ENCODE measurements at regions not wholly inside any gene's neighbourhood (a gene's known extent, or its start where the extent isn't known, plus 50 kb on each side); places are given as distances from the start of the nearest gene placed in this dataset.

DNA sequence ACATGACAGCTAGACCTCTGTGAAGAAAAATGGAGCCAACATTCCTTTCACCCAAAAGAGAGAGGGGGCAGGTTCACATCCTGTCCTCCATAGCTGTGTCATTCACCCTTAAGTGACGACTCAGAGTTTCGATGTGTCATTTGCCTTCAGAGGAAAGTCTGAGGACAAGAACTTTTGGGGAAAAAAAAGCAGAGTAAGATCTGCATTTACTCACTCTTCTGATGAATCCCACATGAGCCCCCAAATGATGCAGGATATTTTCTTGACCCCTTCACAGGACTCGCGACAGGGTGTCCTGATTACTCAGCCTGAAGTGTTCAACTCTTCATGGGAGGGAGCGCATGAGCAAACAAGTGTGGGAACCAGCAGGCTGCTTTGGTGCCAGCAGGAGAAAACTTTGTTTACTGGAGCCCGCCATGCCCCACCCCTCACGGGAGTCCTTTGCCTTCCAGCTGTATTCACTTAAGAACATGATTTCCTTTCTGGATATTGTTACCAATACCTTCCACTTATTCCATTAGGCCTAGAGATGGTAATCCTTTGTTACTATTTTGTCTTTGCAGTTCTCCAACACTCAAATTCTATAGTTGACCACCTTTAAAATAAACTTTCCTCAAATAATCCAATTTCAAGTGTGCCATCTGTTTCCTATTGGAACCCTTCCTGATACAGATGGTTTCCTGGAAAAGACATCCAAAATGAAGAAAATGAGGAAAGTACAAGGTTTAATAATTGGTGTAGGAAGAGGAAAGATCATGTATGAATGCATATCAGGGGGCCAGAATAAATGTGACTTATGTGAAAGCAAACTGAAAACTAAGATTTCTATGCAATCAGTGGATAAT lies 729.8 kb downstream of the FAM181B start:
- no peak for TF ChIP-seq CTCF (IDR thresholded peaks at IDR 0.05; ENCODE audit: low read depth, low read length, missing input control)
- no peak for TF ChIP-seq MAX (IDR thresholded peaks at IDR 0.05)
- TF ChIP-seq FOXA1 (IDR thresholded peaks at IDR 0.05) = no peak
- TF ChIP-seq, protein P1, sequence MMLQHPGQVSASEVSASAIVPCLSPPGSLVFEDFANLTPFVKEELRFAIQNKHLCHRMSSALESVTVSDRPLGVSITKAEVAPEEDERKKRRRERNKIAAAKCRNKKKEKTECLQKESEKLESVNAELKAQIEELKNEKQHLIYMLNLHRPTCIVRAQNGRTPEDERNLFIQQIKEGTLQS (IDR thresholded peaks at IDR 0.05) = no peak
- TF ChIP-seq, protein P2, sequence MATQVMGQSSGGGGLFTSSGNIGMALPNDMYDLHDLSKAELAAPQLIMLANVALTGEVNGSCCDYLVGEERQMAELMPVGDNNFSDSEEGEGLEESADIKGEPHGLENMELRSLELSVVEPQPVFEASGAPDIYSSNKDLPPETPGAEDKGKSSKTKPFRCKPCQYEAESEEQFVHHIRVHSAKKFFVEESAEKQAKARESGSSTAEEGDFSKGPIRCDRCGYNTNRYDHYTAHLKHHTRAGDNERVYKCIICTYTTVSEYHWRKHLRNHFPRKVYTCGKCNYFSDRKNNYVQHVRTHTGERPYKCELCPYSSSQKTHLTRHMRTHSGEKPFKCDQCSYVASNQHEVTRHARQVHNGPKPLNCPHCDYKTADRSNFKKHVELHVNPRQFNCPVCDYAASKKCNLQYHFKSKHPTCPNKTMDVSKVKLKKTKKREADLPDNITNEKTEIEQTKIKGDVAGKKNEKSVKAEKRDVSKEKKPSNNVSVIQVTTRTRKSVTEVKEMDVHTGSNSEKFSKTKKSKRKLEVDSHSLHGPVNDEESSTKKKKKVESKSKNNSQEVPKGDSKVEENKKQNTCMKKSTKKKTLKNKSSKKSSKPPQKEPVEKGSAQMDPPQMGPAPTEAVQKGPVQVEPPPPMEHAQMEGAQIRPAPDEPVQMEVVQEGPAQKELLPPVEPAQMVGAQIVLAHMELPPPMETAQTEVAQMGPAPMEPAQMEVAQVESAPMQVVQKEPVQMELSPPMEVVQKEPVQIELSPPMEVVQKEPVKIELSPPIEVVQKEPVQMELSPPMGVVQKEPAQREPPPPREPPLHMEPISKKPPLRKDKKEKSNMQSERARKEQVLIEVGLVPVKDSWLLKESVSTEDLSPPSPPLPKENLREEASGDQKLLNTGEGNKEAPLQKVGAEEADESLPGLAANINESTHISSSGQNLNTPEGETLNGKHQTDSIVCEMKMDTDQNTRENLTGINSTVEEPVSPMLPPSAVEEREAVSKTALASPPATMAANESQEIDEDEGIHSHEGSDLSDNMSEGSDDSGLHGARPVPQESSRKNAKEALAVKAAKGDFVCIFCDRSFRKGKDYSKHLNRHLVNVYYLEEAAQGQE (IDR thresholded peaks at IDR 0.05) = no peak
- TF ChIP-seq RXRA (IDR thresholded peaks at IDR 0.05) = peak; percentile 19 to 41
- no peak for TF ChIP-seq SP1 (IDR thresholded peaks at IDR 0.05)
- no peak for TF ChIP-seq EGR1 (IDR thresholded peaks at IDR 0.05; ENCODE audit: low read depth in 2 of 2)
- no peak for TF ChIP-seq YY1 (IDR thresholded peaks at IDR 0.05)

Data from liver (tissue), 3 donors.